GM12801 (cell line): ENCODE measurements at regions not wholly inside any gene's neighbourhood (a gene's known extent, or its start where the extent isn't known, plus 50 kb on each side); places are given as distances from the start of the nearest gene placed in this dataset.

Experiments used
- CTCF ChIP-seq: IDR thresholded peaks from one replicate; pipeline ENCODE4 v1.5.1; 2011; ENCODE audit warnings: control low read depth; ENCODE audit not compliant: insufficient read length; ENCODE audit errors: extremely low read depth

GRCh38 chr10:83182076-83182475 is 957.2 kb upstream of the GHITM start:
- no peak for TF ChIP-seq CTCF

- no peak for TF ChIP-seq CTCF
Measured at GRCh38 chr10:83184641-83185040, 954.7 kb upstream of the GHITM start.

- no peak for TF ChIP-seq CTCF
Measured at GRCh38 chr10:83190614-83191013, 948.7 kb upstream of the GHITM start.

GRCh38 chr10:83193026-83193425 is 946.3 kb upstream of the GHITM start:
- TF ChIP-seq CTCF: no peak

GRCh38 chr10:83195021-83195420 is 944.3 kb upstream of the GHITM start:
- no peak for TF ChIP-seq CTCF

- TF ChIP-seq CTCF: no peak
Measured at GRCh38 chr10:83199374-83199773, 939.9 kb upstream of the GHITM start.

- no peak for TF ChIP-seq CTCF
Measured at GRCh38 chr10:83205861-83206260, 933.4 kb upstream of the GHITM start.
